Ovary (tissue), 3 donors: ENCODE measurements at regions not wholly inside any gene's neighbourhood (a gene's known extent, or its start where the extent isn't known, plus 50 kb on each side); places are given as distances from the start of the nearest gene placed in this dataset.

Experiments
- EP300 ChIP-seq: sonication (generic); formaldehyde crosslinking; IDR thresholded peaks from one replicate; pipeline ENCODE4 v1.6.1; 2017; ENCODE audit warnings: antibody characterized with exemption
- POLR2A ChIP-seq: fragments of 450-650 bp; IDR thresholded peaks from one replicate; pipeline ENCODE4 v1.6.1; 2017; ENCODE audit warnings: antibody characterized with exemption, mild to moderate bottlenecking, moderate library complexity
- TF ChIP-seq, protein P1 (sequence below), 3 donors: fragments of 450-650 bp in 2 of 3; fragments of 200-600 bp in 1 of 3; IDR thresholded peaks; one replicate each; pipeline versions ENCODE4 v1.5.1 to v1.8.0; 2016 to 2022; ENCODE audit warnings: antibody characterized with exemption in 3 of 3, mild to moderate bottlenecking in 1 of 3
- donor health status: DM: no; HTN: no; CAD: no.

DNA sequence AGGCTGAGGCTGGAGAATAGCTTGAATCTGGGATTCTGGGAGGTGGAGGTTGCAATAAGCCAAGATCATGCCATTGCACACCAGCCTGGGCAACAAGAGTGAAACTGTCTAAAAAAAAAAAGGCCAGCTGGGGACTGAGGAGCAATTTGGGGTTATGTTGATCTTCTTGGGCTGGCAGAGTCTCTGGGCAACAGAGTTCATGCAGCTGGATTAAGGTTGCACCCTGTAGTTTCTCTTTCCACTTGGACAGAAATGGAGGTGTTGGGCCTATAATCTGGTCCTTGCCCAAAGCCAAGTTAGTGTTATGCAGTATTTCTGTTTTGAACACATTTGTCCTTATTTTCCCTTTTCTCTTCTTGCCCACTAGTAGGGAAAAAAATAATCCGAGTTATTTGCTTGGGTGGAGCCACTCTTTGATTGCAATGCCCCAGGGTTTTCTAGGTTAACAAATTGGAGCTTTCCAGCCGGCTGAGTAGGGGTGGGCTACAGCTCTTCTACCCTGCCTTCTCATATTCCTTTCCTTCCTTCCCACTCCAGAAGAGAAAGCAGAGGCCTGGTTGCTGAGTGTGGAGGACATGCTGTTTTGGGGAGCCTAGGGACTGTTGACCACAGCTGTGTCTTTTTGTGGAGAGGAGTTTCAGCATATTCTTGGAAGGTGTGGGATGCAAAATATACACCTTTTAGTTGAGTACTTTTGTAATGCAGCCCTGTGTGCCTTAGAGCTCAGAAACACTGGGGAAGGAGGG is 213.9 kb downstream of the SOX4 start:
- no peak for TF ChIP-seq POLR2A
- TF ChIP-seq, protein P1, sequence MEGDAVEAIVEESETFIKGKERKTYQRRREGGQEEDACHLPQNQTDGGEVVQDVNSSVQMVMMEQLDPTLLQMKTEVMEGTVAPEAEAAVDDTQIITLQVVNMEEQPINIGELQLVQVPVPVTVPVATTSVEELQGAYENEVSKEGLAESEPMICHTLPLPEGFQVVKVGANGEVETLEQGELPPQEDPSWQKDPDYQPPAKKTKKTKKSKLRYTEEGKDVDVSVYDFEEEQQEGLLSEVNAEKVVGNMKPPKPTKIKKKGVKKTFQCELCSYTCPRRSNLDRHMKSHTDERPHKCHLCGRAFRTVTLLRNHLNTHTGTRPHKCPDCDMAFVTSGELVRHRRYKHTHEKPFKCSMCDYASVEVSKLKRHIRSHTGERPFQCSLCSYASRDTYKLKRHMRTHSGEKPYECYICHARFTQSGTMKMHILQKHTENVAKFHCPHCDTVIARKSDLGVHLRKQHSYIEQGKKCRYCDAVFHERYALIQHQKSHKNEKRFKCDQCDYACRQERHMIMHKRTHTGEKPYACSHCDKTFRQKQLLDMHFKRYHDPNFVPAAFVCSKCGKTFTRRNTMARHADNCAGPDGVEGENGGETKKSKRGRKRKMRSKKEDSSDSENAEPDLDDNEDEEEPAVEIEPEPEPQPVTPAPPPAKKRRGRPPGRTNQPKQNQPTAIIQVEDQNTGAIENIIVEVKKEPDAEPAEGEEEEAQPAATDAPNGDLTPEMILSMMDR (IDR thresholded peaks at IDR 0.05): no peak
- TF ChIP-seq EP300: no peak
